GM08714 (cell line): ENCODE measurements at regions not wholly inside any gene's neighbourhood (a gene's known extent, or its start where the extent isn't known, plus 50 kb on each side); places are given as distances from the start of the nearest gene placed in this dataset.

ENCODE experiments used
- H3K4me3 ChIP-seq: fragments of 200-500 bp; sonication (Bioruptor generic); 2 replicates; pipeline ENCODE4 v1.5.1; 2014; ENCODE audit warnings: mild to moderate bottlenecking, low read length, inconsistent platforms
- ZNF274 ChIP-seq: IDR thresholded peaks from 2 replicates; pipeline ENCODE4 v1.6.1; 2012; ENCODE audit warnings: mild to moderate bottlenecking, low read depth, low read length

DNA sequence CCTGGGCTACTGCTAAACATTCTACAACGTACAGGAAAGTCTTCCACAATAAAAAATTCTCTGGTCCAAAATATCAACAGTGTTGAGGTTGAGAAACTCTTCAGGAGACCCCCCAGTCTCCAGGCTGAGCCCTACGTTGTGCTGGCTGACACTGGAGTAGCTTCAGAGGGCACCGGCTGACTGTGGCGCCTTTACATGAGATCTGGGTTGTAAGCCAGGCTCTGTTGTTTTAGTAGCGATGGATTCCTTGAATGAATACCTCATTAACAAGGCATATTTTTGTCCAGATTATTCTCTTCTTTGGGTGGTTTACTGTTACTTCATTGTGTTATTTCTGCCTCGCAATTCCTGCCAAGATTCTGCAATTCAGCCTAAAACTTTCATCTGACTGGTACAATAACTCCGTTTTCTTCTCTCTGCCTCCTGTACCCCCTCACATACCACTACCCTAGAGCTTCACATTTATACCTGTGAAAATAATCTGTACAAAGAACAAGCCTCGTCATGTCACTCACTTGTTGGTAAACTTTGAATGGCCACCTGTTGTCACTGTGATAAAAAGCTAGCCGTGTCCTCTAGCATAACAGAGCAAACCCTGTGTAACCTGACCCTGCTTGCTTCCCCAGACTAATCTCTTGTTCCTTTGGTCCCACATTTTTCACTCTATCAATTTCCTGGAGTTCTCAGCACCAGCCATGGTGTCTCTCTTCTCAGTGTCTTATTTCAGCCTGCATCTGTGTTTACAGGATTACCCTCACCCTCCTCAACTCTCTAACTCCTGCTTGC lies 1476.1 kb upstream of the TENM3 start:
- no peak for TF ChIP-seq ZNF274
- H3K4me3 ChIP-seq, result no peak overlapping the region

DNA sequence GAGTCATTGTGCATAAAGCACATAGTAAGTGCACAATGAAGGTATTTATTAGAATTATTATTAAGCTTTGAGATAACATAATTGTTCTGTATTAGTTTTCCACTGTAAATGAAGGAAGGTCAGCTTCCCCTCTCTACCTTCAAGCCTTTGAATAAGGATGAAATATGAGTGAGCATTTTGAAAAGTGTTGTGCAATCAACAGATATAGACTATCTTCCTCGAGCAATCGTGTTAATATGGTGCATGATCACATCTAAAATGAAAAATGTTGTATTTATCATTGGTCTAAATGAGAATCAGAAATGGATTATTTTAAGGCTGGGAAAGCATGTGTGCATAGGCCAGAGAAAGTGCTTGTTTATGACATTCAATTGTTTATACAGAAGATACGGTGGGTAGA lies 1474.6 kb upstream of the TENM3 start:
- no peak for TF ChIP-seq ZNF274

DNA sequence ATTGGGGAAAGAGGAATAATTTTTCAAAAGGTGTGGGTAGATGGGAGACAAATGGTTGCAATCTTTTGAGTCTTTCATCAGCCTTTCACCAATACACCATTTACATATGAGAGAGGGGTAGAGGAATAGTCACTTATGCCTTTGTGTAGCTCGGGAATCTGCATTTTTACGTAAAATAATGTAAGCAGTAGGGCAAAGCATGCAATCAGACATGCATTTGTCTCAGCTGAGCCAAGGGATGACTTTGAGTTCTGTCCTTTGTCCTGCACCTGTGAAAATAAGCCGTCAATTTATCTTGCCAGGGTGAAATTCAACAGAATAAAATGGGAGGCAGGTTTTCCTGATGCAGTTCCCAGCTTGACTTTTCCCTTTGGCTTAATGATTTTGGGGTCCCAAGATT lies 1473.4 kb upstream of the TENM3 start:
- TF ChIP-seq ZNF274, result no peak
- H3K4me3 ChIP-seq, result no peak overlapping the region

More for the DNA sequence above, 1474.6 kb upstream of the TENM3 start:
- H3K4me3 ChIP-seq, result no peak overlapping the region

DNA sequence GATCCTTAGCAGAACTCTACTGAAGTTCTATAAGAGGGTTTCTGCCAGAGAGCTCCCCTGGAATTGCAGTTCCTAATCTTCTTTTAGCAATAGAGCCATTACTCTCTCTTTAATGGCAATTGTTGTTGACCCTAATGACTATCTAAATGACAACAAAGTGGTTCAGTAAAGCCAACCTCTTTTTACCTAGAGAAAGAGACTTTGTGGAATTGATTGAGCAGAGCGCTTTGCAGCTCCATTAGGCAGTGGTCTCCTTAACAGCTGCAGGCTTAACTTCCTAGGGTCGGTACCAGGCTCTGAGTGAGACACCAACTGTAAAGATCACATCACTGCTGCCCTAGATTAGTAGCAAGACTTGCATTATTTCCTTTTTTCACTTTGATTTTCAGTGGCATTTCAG lies 1472.9 kb upstream of the TENM3 start:
- no peak for TF ChIP-seq ZNF274

DNA sequence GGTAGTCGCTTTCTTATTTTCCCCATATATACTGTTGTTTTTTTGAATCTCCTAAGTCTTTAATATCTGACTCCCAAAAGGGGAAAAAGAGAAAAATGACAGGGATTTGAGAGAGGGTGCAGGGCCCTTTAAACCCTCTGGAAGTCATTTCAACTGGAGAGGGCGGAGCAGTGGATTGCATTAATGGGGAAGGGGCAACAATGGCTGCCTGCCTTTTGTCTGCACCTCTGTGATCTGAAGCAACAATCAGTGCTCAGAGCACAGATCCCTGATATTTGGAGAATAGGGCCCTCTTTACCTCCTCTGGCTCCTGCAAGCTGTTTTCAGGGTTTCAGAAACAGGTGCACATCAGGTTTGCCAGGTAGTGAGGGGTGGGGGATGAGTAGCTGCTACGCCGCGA lies 1458.3 kb upstream of the TENM3 start:
- no peak for TF ChIP-seq ZNF274
- no peak overlapping the region for H3K4me3 ChIP-seq

More for the DNA sequence above, 1472.9 kb upstream of the TENM3 start:
- no peak overlapping the region for H3K4me3 ChIP-seq

DNA sequence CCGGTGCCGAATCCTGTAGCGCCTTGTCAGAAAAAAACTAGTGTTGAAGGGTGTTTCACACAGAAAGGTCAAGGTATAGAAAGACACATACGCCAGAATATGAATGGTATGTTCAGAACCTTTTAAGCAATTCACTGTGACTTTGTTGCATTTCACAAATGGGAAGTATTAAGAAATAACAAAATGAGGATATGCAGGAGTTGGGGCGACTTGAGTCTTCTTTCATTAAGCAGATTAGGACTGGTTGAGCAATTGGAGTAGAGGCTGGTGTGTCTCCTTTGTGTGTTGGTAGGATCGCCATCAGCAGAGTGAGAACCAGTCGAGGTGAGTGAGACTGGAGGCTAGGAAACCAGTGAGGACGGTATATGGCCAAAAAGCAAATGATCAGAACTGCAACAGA lies 1454.5 kb upstream of the TENM3 start:
- TF ChIP-seq ZNF274, result no peak
- no peak overlapping the region for H3K4me3 ChIP-seq

DNA sequence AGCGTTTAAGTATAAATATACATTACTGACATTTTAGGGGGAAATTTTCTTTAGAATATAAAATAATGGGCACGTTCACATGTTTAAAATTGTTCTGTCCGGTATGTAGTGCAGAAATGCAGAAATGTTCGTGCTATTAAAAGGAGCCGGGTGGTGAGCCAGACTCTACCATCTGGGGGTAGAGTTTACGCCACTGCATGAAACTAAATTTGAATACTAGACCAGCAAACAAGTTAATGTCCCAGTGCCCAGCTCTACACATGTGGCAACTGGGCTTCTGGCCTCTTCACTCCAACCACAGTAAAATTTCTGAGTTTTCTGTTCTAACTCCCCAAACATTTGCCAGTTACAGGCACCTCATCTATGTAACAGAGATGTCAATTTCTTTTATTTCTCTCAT lies 1453.3 kb upstream of the TENM3 start:
- H3K4me3 ChIP-seq, result no peak overlapping the region
- TF ChIP-seq ZNF274, result no peak

DNA sequence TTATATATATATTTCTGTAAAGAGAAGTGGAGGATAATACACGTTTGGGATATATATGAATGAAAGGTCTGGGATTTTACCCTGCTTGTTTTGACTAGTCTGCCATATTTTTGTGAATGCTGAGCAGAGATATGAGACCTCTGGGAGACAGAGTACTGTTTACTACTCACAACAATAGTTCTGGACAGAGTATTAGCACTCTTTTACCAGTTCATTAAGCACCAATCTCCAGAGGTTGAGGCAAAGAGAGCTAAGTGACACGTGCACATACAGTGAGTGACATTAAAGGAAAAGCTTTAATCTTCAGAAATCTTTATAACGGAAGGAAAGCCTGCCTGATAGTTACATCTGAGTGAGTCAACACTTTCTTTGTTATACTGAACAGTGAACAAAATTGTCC lies 1452.7 kb upstream of the TENM3 start:
- no peak overlapping the region for H3K4me3 ChIP-seq
- TF ChIP-seq ZNF274, result no peak

DNA sequence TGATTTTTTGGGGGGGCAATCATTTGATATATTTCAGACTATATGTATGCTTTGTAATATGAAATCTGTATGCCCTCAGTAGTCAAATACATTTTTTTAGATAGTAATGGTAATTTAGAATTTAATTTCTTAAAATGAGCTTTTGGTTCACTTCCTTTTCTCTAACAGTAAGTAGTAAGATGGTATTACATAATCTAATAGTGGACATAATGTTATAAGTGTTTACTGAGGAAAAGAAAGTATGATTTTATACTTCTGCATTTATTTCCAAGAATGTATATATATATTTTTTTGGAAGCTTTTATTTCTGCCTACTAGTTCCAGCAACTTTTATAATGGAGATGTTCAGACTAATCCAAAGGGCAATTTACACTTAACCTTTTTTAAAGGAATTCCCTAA lies 1450.7 kb upstream of the TENM3 start:
- no peak for TF ChIP-seq ZNF274
- H3K4me3 ChIP-seq, result no peak overlapping the region

DNA sequence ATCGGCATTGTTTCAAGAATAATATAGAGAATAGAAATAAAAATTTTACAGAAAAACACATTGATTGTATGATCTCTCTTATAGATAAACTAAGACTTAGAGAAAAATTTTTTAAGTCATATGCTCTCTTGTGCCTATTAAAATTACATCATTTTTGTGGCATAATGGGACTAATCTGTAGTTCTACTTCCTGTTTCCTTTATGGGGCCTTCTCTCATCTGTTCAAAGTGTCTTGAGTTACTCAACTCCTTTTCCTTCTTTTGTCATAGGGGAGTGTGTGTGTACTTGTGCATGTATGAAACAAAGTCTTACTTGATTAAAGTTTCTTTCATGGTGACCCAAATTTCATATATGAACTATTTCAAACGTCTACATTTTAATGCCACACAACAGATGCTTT lies 1448.9 kb upstream of the TENM3 start:
- TF ChIP-seq ZNF274, result no peak
- H3K4me3 ChIP-seq, result no peak overlapping the region

DNA sequence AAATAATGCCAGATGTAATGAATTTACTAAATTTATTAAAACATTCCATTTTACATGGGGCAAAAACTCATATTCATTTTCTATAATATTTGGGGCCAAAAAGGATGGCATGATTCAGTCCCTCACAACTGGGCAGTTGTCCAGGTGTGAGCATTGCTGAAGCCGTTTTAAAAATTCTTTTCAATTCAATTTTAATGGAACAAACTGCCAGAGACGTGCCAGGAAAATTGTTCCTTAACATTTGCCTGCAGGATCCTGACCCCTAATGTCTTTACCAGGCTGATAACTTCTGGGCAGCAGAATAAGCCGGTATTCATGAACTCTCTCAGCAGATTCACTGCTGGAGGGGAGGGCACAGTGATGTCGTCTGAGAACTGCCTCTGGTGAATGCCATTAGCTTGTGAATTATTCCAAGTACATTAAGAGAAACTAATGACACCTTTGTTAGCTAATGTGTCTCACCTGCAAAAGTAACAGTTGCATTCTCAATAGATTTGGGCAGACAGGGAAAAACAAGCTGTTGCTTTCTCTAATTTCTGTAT lies 1445.1 kb upstream of the TENM3 start:
- no peak overlapping the region for H3K4me3 ChIP-seq

DNA sequence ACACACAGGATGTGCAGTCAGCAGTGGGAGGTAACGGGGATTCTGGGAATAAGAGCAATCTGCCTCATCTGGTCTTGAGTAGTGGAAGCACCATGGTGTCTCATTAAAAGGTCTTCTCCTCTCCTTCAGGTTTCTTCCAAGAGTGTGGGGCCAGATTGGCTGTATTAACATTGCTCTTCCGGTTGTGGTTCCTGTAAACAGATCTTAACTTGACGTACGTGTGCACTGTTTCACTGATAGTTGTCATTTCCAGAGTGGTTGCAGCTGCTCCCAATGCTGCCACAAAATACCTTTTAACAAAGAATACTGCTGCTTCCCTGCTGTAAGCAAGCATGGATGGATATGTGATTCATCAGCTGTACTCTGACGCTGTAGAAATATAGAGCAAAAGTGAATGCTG lies 1443.4 kb upstream of the TENM3 start:
- no peak for TF ChIP-seq ZNF274
- no peak overlapping the region for H3K4me3 ChIP-seq

More for the DNA sequence above, 1445.1 kb upstream of the TENM3 start:
- TF ChIP-seq ZNF274, result no peak

DNA sequence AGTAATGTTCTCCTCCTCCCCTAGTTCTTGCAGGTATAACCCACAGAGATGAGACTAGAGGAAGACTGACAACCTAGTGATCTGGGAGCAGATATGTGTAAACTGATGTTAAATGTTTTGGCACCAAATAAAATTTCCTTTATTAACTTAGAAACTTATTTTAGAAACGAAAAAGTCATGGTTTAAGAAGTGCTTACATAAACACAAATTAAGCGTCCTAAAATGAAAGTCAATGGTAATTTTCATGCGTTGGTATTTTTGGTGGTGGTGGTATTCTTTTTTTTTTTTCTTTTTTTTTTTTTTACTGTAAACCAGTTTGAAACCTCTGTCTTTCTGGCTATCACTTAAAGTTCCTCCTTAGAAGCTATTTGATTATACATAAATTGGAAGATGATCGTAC lies 1438.1 kb upstream of the TENM3 start:
- H3K4me3 ChIP-seq, result no peak overlapping the region
- no peak for TF ChIP-seq ZNF274

DNA sequence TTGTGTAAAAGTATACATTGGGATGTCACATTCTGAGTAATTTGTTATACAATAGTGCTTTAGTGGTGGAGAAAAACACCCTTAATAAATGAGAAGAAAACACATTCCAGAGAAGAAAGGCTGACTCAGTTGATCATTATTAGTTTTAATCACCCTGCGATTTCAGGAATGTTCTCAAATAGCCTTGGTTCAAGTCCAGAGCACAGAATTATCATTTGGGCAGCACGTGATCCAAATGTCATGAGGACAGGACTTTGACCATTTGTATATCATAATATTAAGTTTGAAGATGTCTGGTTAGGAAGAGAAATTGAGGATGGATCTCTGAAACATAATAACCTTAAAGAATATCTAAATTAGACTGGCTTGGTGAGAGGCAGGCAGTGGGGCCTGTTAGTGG lies 1434.3 kb upstream of the TENM3 start:
- no peak overlapping the region for H3K4me3 ChIP-seq
- no peak for TF ChIP-seq ZNF274

DNA sequence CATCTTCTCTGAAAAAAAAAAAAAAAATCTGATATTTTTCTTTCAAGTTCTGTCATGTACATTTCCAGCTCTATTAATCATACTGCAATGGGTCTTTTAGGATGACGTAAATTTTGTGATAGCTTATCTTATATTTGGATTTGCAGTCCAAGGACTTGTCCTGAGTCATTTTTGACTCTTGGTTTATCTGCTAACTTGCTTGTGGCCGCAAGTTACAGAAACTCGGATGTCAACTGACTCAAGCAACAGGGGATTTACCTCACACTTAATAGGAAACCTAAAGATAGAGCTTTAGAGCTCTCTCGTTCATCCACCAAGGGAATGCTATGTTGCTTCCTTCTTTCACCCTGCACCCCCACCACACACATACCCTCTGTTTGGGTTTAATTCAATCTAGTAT lies 1433.8 kb upstream of the TENM3 start:
- H3K4me3 ChIP-seq, result no peak overlapping the region
- TF ChIP-seq ZNF274, result no peak

DNA sequence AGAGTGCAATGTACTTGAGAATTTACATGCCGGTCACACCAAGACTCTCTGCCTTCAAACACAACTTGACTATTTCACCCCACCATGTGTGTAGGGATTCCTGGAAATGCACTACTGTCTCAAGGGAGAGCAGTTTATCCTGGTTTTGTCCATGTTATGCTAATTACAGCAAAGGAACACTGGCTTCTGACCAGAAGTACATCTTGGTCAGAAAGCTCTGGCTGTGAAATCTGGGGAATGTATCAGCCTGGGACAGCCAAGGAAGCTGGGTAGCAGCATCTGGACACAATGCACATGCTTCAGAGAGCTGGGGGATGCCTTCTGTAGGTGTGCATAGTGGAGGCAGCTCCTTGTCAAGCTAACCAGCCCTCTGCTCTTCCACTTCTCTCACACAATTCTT lies 1432.6 kb upstream of the TENM3 start:
- no peak for TF ChIP-seq ZNF274
- no peak overlapping the region for H3K4me3 ChIP-seq

DNA sequence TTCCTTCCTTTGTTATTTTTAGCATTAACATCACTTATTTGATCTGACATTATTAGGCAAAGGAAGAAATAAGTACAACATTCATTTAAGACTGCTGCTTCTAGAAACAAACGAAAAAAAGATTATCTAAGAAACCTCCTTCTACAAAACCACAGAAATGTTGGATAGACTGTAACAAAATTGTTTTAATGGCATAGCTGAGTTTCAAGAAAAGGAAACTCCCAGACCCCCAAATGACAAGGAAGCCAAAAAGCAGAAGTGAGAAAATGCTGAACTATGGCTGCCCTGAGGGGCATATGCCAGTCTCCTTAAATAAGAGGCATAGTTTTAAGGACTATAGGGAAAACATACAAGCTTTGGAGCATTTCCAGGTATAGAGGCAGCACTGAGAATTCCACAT lies 1431.6 kb upstream of the TENM3 start:
- no peak for TF ChIP-seq ZNF274
- H3K4me3 ChIP-seq, result no peak overlapping the region
